NB4 (cell line): ENCODE measurements at regions not wholly inside any gene's neighbourhood (a gene's known extent, or its start where the extent isn't known, plus 50 kb on each side); places are given as distances from the start of the nearest gene placed in this dataset.

Experiments used
- DNase-seq: peaks from one replicate; pipeline ENCODE4 v3.0.0; 2010; ENCODE audit warnings: low read depth
- H3K4me3 ChIP-seq: one replicate; pipeline ENCODE4 v1.5.1; 2011; ENCODE audit warnings: mild to moderate bottlenecking, low read depth, low read length, moderate library complexity
- CTCF ChIP-seq: IDR thresholded peaks from one replicate; pipeline ENCODE4 v1.5.1; 2012; ENCODE audit warnings: low read depth, low read length
- MAX ChIP-seq: IDR thresholded peaks from 2 replicates; pipeline ENCODE4 v1.6.1; 2011; ENCODE audit warnings: low read depth, low read length
- MYC ChIP-seq: IDR thresholded peaks from 2 replicates; pipeline ENCODE4 v1.6.1; 2011; ENCODE audit warnings: low read depth, low read length
- POLR2A ChIP-seq: IDR thresholded peaks from 2 replicates; pipeline ENCODE4 v1.6.1; 2011; ENCODE audit warnings: mild to moderate bottlenecking; ENCODE audit not compliant: insufficient read length; ENCODE audit errors: extremely low read depth

- DNase-seq = no peak
- no peak overlapping the region for H3K4me3 ChIP-seq
- TF ChIP-seq MAX (no peak), POLR2A (no peak), CTCF (no peak), MYC (no peak)
Observed at GRCh38 chr6:81820422-81820821, 67.9 kb upstream of the TENT5A start.

- H3K4me3 ChIP-seq = no peak overlapping the region
- DNase-seq = no peak
- TF ChIP-seq MAX (no peak), CTCF (no peak)
Observed at GRCh38 chr6:81819767-81820166, 67.3 kb upstream of the TENT5A start.

GRCh38 chr6:81818901-81819361, 66.5 kb upstream of the TENT5A start:
- no peak for DNase-seq
- no peak for TF ChIP-seq MYC
- TF ChIP-seq MAX = no peak

GRCh38 chr6:81816380-81816779, 63.9 kb upstream of the TENT5A start:
- no peak for DNase-seq
- TF ChIP-seq CTCF = no peak
- no peak for TF ChIP-seq MYC
- no peak for TF ChIP-seq MAX
- no peak for TF ChIP-seq POLR2A
- no peak overlapping the region for H3K4me3 ChIP-seq

More at GRCh38 chr6:81818901-81819361, 66.5 kb upstream of the TENT5A start:
- H3K4me3 ChIP-seq = no peak overlapping the region

GRCh38 chr6:81814370-81815076, 62.0 kb upstream of the TENT5A start:
- H3K4me3 ChIP-seq = no peak overlapping the region
- no peak for DNase-seq
- TF ChIP-seq CTCF (no peak), MAX (no peak), MYC (no peak), POLR2A (no peak)

GRCh38 chr6:81813305-81813704, 60.8 kb upstream of the TENT5A start:
- H3K4me3 ChIP-seq = no peak overlapping the region
- DNase-seq = no peak
- TF ChIP-seq POLR2A = no peak
- no peak for TF ChIP-seq MAX
- TF ChIP-seq CTCF = no peak
- TF ChIP-seq MYC = no peak
